NCI-H2107 treated with DMSO at 0.1 percent for 48 hours (cell line): ENCODE measurements at regions not wholly inside any gene's neighbourhood (a gene's known extent, or its start where the extent isn't known, plus 50 kb on each side); places are given as distances from the start of the nearest gene placed in this dataset.

ENCODE experiments used
- DNase-seq: peaks from one replicate; lab custom pipeline; 2025; ENCODE audit not compliant: unreplicated experiment; lab: John Stamatoyannopoulos, UW

GRCh38 chr9:79877943-79878602 is 306.3 kb downstream of the TLE4 start:
- DNase-seq = no peak

GRCh38 chr9:79868567-79869189 is 296.9 kb downstream of the TLE4 start:
- DNase-seq = no peak

GRCh38 chr9:79862921-79863890 is 291.4 kb downstream of the TLE4 start:
- DNase-seq = no peak

- DNase-seq = no peak
Measured at GRCh38 chr9:79858508-79858907, 286.7 kb downstream of the TLE4 start.

GRCh38 chr9:79857188-79857587 is 285.4 kb downstream of the TLE4 start:
- no peak for DNase-seq

- DNase-seq = no peak
Measured at GRCh38 chr9:79847074-79847473, 275.3 kb downstream of the TLE4 start.

GRCh38 chr9:79829566-79830302 is 258.0 kb downstream of the TLE4 start:
- DNase-seq = no peak

GRCh38 chr9:79824265-79824664 is 252.5 kb downstream of the TLE4 start:
- DNase-seq = no peak

GRCh38 chr9:79817438-79818004 is 245.8 kb downstream of the TLE4 start:
- DNase-seq = no peak

GRCh38 chr9:79813258-79813638 is 241.5 kb downstream of the TLE4 start:
- no peak for DNase-seq

- no peak for DNase-seq
Measured at GRCh38 chr9:79812507-79813257, 240.9 kb downstream of the TLE4 start.

GRCh38 chr9:79812099-79812498 is 240.3 kb downstream of the TLE4 start:
- no peak for DNase-seq

GRCh38 chr9:79809931-79810330 is 238.2 kb downstream of the TLE4 start:
- no peak for DNase-seq

- DNase-seq = no peak
Measured at GRCh38 chr9:79809316-79809876, 237.6 kb downstream of the TLE4 start.

GRCh38 chr9:79807971-79808370 is 236.2 kb downstream of the TLE4 start:
- no peak for DNase-seq

GRCh38 chr9:79806086-79806485 is 234.3 kb downstream of the TLE4 start:
- no peak for DNase-seq

GRCh38 chr9:79801459-79801858 is 229.7 kb downstream of the TLE4 start:
- no peak for DNase-seq

- DNase-seq = no peak
Measured at GRCh38 chr9:79800578-79800977, 228.8 kb downstream of the TLE4 start.

GRCh38 chr9:79799691-79800335 is 228.0 kb downstream of the TLE4 start:
- DNase-seq = no peak
